Activated B cell treated with CpG ODN at 0.5 μM for 24 hours (primary cell): ENCODE measurements at regions not wholly inside any gene's neighbourhood (a gene's known extent, or its start where the extent isn't known, plus 50 kb on each side); places are given as distances from the start of the nearest gene placed in this dataset.

Experiments
- ATAC-seq: fragments of 200-7000 bp; cut with Tn5 transposase; one replicate; pipeline ENCODE4 v1.10.0; 2021; ENCODE audit warnings: low read depth, mild to moderate bottlenecking, moderate library complexity
- CTCF ChIA-PET: fragments of 350-600 bp; sonication (Branson Sonifier 250); formaldehyde crosslinking; loops from one replicate; lab custom pipeline; 2021; ENCODE audit warnings: antibody characterized with exemption; lab: Charles Lee
- POLR2A ChIA-PET: fragments of 350-600 bp; sonication (Branson Sonifier 250); formaldehyde crosslinking; loops from one replicate; lab custom pipeline; 2021; ENCODE audit warnings: antibody characterized with exemption; lab: Charles Lee
- DNase-seq: peaks from one replicate; pipeline ENCODE4 v3.0.0; 2022
- H3K27ac Mint-ChIP-seq: one replicate; pipeline ENCODE4 v1.8.0; 2020; ENCODE audit warnings: mixed read lengths
- H3K27me3 Mint-ChIP-seq: one replicate; pipeline ENCODE4 v1.8.0; 2021; ENCODE audit warnings: mixed read lengths
- H3K36me3 Mint-ChIP-seq: one replicate; pipeline ENCODE4 v1.8.0; 2021; ENCODE audit warnings: low read depth, mixed read lengths
- H3K4me1 Mint-ChIP-seq: one replicate; pipeline ENCODE4 v1.8.0; 2021; ENCODE audit warnings: mixed read lengths
- H3K4me3 Mint-ChIP-seq: one replicate; pipeline ENCODE4 v1.8.0; 2020; ENCODE audit warnings: mild to moderate bottlenecking, mixed read lengths
- H3K9me3 Mint-ChIP-seq: one replicate; pipeline ENCODE4 v1.8.0; 2020; ENCODE audit warnings: mixed read lengths
- CTCF ChIP-seq: fragments of 200-600 bp; IDR thresholded peaks from one replicate; pipeline ENCODE4 v1.8.0; 2022; ENCODE audit warnings: antibody characterized with exemption, mild to moderate bottlenecking
- intact Hi-C: fragments of 100-400 bp; cut with micrococcal nuclease; formaldehyde crosslinking; loops from one replicate; pipeline ENCODE4 v1.15.1; 2024

DNA sequence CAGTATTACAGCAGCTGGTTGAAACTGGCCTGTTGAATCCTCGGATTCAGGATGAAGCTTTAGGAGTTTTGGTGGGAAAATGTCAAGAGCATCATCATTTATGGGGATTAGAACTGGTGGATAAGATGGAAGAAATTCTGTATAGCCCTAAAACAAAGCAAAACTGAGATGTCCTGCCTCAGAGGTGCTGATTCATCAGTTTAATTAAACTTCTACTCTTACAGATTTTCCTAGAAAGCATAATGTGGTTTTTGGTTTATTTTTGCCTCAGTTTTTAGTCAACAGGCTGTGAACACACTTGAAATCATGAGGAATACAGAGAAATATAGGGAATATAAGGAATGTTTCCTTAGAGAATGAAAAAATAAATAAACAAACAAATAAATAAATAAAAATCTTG is 228.7 kb upstream of the POU3F2 start:
- Mint-ChIP-seq H3K4me1 (no peaks in the 10 kb centered on the region), H3K4me3 (no peak overlapping the region), H3K9me3 (peaks cover 3% of the 10 kb centered on the region), H3K27ac (no peak overlapping the region), H3K27me3 (no peaks in the 10 kb centered on the region), H3K36me3 (no peaks in the 10 kb centered on the region)
- no peak for DNase-seq
- intact Hi-C loops: no loop called here
- TF ChIP-seq CTCF: no peak
- ChIA-PET CTCF (no interaction called here), POLR2A (no interaction called here)
- ATAC-seq: no peak

- no peaks in the 10 kb centered on the region for H3K4me1 Mint-ChIP-seq
- no peak overlapping the region for H3K27ac Mint-ChIP-seq
- intact Hi-C loops: no loop called here
- ChIA-PET CTCF (no interaction called here), POLR2A (no interaction called here)
- no peaks in the 10 kb centered on the region for H3K27me3 Mint-ChIP-seq
- no peaks in the 10 kb centered on the region for H3K9me3 Mint-ChIP-seq
- DNase-seq (no peak), ATAC-seq (no peak)
- no peaks in the 10 kb centered on the region for H3K36me3 Mint-ChIP-seq
- no peak for TF ChIP-seq CTCF
- no peak overlapping the region for H3K4me3 Mint-ChIP-seq
These were observed 207.1 kb upstream of the POU3F2 start for GRCh38 chr6:98627129-98627775.

DNA sequence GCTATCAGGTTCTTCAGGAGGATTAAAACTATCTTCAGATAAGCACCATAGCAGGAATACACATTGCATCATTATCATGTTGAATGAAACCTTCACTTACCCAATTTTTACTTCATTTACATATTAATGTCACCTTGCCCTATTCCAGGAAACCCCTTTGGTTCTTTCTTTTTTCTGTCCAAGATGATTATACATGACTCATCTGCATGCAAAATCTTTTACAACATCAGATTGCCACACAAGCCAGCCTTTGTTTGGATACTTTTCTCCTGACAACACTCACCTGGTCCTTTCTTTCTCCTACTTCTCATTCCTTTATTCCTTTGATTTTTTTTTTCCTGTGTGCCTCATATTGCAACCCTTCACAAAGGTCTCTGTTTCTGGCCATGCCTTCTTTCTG is 200.5 kb upstream of the POU3F2 start:
- Mint-ChIP-seq H3K9me3 (no peaks in the 10 kb centered on the region), H3K27me3 (no peaks in the 10 kb centered on the region), H3K36me3 (no peaks in the 10 kb centered on the region), H3K27ac (no peak overlapping the region), H3K4me3 (no peak overlapping the region), H3K4me1 (no peaks in the 10 kb centered on the region)
- ChIA-PET POLR2A (no interaction called here), CTCF (no interaction called here)
- TF ChIP-seq CTCF: no peak
- ATAC-seq (no peak), DNase-seq (no peak)
- intact Hi-C loops: no loop called here

- ChIA-PET POLR2A (no interaction called here), CTCF (no interaction called here)
- H3K4me1 Mint-ChIP-seq: no peaks in the 10 kb centered on the region
- ATAC-seq (no peak), DNase-seq (no peak)
- H3K27ac Mint-ChIP-seq: no peak overlapping the region
- H3K4me3 Mint-ChIP-seq: no peak overlapping the region
- no peaks in the 10 kb centered on the region for H3K27me3 Mint-ChIP-seq
- H3K9me3 Mint-ChIP-seq: no peaks in the 10 kb centered on the region
- intact Hi-C loops: no loop called here
- no peak for TF ChIP-seq CTCF
- H3K36me3 Mint-ChIP-seq: no peaks in the 10 kb centered on the region
These were observed 199.8 kb upstream of the POU3F2 start for GRCh38 chr6:98634569-98634968.

- no peaks in the 10 kb centered on the region for H3K4me1 Mint-ChIP-seq
- no peaks in the 10 kb centered on the region for H3K9me3 Mint-ChIP-seq
- no peak overlapping the region for H3K27ac Mint-ChIP-seq
- intact Hi-C loops: no loop called here
- H3K4me3 Mint-ChIP-seq: no peak overlapping the region
- DNase-seq (no peak), ATAC-seq (no peak)
- no peaks in the 10 kb centered on the region for H3K27me3 Mint-ChIP-seq
- no peaks in the 10 kb centered on the region for H3K36me3 Mint-ChIP-seq
- ChIA-PET CTCF (no interaction called here), POLR2A (no interaction called here)
- no peak for TF ChIP-seq CTCF
These were observed 199.2 kb upstream of the POU3F2 start for GRCh38 chr6:98635191-98635590.
